Activated CD4-positive, CD25-positive, alpha-beta regulatory T cell treated with anti-CD3 and anti-CD28 coated beads, Interleukin-2, amount 50 U/mL, for 24 hours (primary cell): ENCODE measurements at regions not wholly inside any gene's neighbourhood (a gene's known extent, or its start where the extent isn't known, plus 50 kb on each side); places are given as distances from the start of the nearest gene placed in this dataset.
"Not testable (repeated sequence)": the region's sequence is repeated elsewhere in the genome, so short reads cannot be mapped to it uniquely, and the experiment has no call there.

ENCODE experiments used
- ATAC-seq, 2 donors: fragments of 150-1000 bp; cut with Tn5 transposase; one replicate each; pipeline ENCODE4 v1.10.0; 2021; ENCODE audit warnings: mild to moderate bottlenecking in 1 of 2, moderate library complexity in 1 of 2

DNA sequence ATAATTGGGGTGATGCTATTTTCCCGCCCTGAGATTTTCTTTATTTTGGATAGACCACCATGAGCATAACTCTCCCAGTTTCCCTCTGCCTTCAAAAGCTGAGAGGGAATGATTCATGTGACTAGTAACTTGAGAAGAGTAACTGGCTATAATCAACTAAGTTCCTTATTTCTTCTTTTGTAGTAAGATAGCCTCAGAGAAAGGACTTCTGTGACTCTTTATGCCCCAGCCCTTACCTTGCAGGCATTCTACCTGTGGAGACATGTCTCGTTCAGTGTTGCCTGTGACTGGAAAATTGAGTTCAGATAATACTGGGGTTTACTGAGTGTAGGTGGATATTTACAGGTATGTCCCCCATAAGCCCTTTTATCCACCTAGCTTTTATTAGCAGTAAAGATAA is 715.4 kb upstream of the HS3ST1 start:
- no peak for ATAC-seq

- ATAC-seq, result no peak
These were observed 712.2 kb upstream of the HS3ST1 start for GRCh38 chr4:12140864-12141263.

DNA sequence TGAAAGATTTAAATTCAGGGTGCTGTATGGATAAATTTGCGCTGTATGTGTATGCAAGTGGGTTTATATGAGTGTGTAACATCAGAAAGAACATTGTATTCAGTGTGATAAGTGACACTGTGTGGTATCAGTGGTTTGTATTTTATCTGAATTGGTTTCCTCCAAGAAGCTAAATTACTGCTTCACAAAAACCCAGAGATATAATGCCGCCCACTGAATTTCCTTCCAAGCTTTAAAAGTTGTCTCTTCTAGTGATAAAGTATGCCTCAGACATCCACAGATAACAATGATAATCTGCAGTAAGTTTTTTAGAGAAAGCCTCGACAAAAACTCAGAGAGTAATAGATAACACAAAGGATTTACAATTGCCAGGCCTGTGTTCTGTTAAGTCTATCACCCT is 710.6 kb upstream of the HS3ST1 start:
- no peak for ATAC-seq

DNA sequence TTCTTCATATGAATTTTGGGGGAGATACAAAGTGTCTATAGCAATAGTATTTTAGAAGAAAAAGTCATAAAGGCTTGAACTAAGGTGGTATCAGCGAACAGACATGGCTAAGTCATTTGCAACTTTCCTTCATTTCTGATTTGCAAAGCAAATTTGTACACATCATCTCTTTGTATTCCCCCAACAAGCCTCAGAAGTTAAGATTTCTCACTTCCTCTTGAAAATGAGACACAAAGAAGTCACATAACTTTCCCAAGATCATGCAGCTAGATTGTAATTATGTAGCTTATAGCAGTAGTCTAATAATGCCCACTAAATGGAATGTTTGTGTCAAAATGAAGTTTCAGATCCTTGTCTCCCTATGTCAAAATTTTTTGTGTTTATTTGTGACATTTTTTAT is 709.8 kb upstream of the HS3ST1 start:
- ATAC-seq, result no peak

GRCh38 chr4:12137575-12137974 is 708.9 kb upstream of the HS3ST1 start:
- ATAC-seq, result no peak

DNA sequence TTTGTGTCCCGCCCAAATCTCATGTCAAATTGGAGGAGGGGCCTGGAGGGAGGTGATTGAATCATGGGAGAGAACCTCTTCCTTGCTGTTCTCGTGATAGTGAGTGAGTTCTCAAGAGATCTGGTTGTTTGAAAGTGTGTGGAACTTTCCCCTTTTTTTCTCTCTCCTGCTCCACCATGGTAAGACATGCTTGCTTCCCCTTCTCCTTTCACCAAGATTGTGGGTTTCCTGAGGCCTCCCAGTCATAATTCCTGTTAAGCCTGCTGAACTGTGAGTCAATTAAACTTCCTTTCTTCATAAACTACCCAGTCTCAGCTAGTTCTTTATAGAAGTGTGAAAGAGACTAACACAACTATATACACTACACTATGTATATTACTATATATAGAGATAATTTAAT is 697.8 kb upstream of the HS3ST1 start:
- no peak for ATAC-seq

DNA sequence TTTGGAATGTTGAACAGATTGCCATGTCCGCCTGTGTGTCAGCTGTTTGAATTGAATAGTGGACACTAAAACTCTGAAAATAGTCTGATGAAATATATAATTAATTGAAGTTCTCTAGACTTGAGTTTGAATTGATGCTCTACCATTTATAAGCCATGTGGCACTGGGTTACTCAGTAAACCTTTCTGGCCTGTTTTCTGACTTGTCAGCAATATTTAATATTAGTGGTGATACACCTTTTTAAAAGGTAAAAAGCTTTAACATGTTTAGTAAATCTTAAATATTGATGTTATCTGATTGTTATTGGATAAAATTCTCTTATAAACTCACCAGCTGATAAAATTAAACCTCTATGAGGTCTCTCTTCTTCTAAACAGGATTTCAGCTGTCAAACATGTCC is 695.4 kb upstream of the HS3ST1 start:
- ATAC-seq, result no peak

DNA sequence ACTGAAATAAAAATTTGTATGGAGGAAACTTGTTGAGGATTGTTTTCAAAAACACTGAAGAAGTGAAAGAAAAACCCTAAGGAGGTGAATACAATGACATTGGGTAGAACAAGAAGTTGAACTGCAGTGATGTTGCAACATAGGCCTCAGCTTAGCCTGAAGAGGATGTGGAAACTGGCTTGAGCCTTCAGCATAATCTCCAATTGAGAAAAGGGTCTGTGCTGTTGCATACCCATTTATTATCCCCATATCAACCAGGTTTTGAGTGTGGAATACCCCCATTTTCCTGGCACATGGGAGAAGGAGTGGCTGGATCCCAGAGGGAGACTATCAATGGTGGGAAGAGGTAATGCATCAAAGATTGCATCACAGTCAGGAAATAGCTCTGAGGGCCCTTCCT is 695.0 kb upstream of the HS3ST1 start:
- no peak for ATAC-seq

DNA sequence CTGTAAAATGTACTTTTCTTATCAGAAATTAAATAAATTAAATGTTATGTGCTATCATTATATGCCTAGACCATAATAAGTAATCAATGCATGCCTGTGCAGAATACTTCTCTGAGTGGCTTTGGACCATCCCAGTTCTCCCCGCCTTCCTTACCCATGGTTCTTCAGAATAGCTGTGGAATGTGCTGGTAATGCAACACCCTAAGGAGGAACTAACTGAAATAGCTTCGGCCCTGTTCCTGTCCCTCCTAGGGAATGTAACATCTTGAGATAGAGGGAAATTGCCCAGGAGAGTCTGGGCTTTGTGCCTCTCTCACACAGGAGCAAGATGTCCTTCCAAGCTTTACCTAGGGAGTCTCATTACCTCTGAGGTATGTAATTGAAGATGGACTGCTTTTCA is 693.6 kb upstream of the HS3ST1 start:
- no peak for ATAC-seq

- no peak for ATAC-seq
These were observed 692.3 kb upstream of the HS3ST1 start for GRCh38 chr4:12120968-12121367.

- peak in 1 of 2 donors; percentile 51 for ATAC-seq
These were observed 690.0 kb upstream of the HS3ST1 start for GRCh38 chr4:12118651-12119213.

- no peak for ATAC-seq
These were observed 687.4 kb upstream of the HS3ST1 start for GRCh38 chr4:12116009-12116552.

DNA sequence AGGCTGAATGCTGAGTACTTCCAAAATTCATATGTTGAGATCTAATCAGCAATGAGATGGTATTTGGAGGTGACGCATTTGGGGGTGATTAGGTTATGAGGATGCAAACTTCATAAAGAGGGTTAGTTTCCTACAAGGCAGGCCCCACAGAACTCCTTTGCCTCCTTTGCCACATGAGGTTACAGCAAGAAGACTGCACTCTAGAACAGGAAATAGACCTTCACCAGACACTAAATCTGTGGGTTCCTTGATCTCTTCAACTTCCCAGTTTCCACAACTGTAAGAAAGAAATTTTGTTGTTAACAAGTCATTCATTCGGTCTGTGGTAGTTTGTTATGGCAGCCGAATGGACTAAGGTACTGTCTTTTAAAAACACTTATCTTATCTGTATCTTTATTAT is 681.9 kb upstream of the HS3ST1 start:
- no peak for ATAC-seq

DNA sequence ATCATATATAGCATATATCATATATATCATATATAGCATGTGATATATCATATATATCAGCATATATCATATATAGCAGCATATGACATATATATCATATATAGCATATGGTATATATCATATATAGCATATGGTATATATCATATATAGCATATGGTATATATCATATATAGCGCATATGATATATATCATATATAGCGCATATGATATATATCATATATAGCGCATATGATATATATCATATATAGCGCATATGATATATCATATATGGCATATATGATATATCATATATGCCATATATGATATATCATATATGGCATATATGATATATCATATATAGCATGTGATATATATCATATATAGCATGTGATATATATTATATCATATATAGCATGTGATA is 680.4 kb upstream of the HS3ST1 start:
- not testable (repeated sequence) for ATAC-seq

DNA sequence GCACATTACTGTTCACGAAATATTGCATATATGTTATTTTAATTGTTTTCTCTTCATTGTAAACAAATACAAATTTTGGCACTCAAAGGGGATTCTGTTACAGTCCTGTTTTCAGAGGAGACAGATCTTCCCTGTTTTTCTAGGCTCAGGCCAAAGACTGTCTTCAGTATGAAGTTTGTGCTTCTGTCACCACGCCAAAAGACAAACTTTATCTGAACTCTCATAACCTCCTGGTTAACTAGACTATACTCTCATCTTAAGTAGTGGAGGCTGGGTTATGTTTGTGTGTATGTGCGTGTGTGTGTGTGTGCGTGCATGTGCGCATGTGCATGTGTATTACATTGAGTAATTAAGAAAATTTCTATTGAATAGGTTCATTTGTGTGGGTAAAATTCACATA is 676.8 kb upstream of the HS3ST1 start:
- ATAC-seq, result no peak

DNA sequence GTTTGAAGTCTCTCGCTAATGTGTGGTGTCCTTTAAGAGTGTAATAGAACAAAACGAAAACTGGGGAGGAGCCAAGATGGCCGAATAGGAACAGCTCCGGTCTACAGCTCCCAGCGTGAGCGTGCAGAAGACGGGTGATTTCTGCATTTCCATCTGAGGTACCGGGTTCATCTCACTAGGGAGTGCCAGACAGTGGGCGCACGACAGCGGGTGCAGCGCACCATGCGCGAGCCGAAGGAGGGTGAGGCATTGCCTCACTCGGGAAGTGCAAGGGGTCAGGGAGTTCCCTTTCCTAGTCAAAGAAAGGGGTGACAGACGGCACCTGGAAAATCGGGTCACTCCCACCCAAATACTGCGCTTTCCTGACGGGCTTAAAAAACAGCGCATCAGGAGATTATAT is 661.2 kb upstream of the HS3ST1 start:
- not testable (repeated sequence) for ATAC-seq

DNA sequence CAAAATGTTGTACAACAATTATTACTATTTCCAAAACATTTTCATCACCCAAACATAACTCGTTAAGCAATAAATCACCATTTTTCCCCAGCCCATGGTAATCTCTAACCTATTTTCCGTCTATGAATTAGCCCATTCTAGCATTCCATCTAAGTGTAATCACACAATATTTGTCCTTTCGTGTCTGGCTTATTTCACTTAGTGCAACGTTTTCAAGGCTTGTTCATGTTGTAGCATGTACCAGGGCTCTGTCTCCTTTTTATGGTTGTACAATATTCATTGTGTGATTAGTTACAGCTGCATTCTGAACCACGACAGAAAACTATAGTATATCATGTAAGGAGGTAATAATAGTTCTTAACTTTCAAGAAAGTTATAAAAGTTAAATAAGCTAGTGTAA is 656.0 kb upstream of the HS3ST1 start:
- no peak for ATAC-seq

DNA sequence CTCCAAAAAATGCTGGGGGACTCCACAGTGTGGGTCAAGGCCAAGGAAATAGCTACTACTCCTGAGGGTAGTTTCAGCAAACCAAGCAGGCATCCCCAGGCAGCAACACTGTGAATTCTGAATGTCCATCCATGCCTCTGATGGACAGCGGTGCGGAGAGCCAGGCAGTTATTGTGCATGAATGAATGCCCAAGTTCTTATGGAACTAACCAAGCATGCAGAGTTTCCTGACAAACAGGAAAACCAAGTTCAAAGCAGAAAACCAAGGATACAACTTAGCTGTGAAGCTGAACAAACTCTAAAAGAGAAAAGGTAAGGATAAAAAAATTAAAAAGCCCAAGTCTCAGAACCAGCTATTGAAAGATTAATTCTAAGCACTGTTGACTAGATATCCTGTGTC is 642.6 kb upstream of the HS3ST1 start:
- ATAC-seq, result no peak

GRCh38 chr4:12053966-12054365 is 625.3 kb upstream of the HS3ST1 start:
- ATAC-seq, result no peak

DNA sequence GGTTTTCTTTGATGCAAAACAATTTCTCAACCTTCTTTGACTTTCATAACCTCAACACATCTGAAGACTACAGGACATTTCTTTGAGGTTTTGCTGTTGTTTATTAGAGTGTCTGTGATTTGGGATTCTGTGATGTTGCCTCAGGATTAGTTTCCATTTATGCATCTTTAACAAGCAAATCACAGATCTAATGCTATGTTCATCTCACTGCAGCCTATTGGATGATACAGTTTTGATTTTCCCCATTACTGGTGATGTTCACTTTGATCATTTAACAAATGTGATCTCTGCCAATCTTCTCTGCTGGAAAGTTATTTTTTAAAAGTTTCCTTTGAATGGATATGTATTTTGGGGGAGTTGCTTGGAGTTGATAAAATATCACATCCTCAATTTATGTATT is 624.9 kb upstream of the HS3ST1 start:
- no peak for ATAC-seq

GRCh38 chr4:12050357-12050756 is 621.7 kb upstream of the HS3ST1 start:
- ATAC-seq, result no peak

DNA sequence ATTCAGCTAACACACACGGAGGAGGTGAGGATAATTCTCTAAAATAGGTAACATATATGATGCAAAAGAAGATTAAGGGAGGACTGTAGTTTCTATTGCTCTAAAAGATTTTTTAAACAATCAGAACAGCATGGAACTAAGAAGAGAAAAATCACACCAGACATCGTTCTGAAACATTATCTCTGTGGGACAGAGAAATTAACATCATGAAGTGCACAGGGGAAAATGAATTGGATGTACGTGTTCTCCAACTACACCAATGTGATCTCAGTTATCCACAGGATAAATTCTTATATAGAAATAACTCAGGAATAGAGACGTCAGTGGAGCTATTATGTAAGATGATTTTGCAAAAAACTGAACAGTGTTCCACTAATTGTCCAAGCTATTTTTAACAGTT is 614.1 kb upstream of the HS3ST1 start:
- no peak for ATAC-seq

DNA sequence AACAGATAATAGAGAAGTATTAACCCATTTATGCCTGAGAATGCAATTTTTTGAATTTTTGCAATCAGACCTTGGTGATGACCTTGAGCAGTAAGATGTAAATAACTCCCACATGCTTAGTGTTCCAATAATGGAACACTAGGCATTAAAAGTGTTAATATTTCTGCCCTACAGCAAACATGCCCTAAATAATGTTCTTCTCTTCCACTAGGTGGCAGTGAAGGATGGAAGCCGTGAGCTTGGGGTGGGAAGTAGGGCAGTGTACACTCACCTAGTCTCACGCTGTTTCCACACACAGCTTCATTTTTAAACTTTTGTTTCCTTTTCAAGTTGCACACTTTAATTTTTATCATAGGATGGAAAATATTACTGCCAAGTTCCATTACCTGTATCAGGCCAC is 613.1 kb upstream of the HS3ST1 start:
- ATAC-seq, result no peak

GRCh38 chr4:12036450-12036849 is 607.8 kb upstream of the HS3ST1 start:
- no peak for ATAC-seq

- ATAC-seq, result no peak
These were observed 599.6 kb upstream of the HS3ST1 start for GRCh38 chr4:12028258-12028657.

DNA sequence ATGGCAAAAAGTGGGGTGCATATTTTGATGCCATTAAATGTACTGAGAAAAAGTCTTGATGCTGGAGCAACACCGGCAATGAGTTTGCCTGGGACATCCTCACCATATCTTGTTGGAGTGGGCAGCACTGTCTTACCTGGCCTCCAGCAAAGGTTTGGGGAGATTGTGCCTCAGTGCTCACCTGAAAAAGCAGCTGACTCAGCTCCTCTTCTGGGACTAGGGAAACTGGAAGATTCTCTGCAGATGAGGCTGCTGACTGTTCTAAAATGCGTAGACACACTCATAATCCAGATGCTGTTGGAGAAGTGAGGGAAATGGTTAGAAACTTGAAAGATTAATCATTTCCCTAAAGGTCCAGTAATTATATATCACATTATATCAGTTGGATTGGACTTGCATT is 593.7 kb upstream of the HS3ST1 start:
- no peak for ATAC-seq
